HepG2 (cell line): ENCODE measurements at regions not wholly inside any gene's neighbourhood (a gene's known extent, or its start where the extent isn't known, plus 50 kb on each side); places are given as distances from the start of the nearest gene placed in this dataset.

ENCODE experiments used
- ATAC-seq: fragments of 200-7000 bp; cut with Tn5 transposase; 3 replicates; pipeline ENCODE4 v1.9.1; 2020; ENCODE audit warnings: mild to moderate bottlenecking, moderate library complexity
- BruUV-seq: library from RNA; stranded (reverse); fragments of 400-500 nt; replicated peaks from 2 replicates; lab custom pipeline; 2021; lab: Mats Ljungman, UMichigan
- CTCF ChIA-PET: fragments of 300-600 bp; formaldehyde crosslinking; extraction: SDS; loops from one replicate; lab custom pipeline; 2021; ENCODE audit warnings: low total read pairs, inconsistent platforms, low intra/inter-chr PET ratio; lab: Yijun Ruan, JAX
- POLR2A ChIA-PET: fragments of 350-600 bp; sonication (Branson Sonifier 250); formaldehyde crosslinking; loops from one replicate; lab custom pipeline; 2020; ENCODE audit warnings: antibody characterized with exemption, inconsistent platforms; lab: Yijun Ruan, JAX
- DNase-seq: peaks from one replicate; pipeline ENCODE4 v3.0.0-alpha.2; 2015; ENCODE audit warnings: low spot score
- FAIRE-seq: peaks from 3 replicates; lab custom pipeline; 2011; peaks lifted over from hg19 to GRCh38; lab: Jason Lieb, UNC
- H2AFZ ChIP-seq: one replicate; pipeline ENCODE4 v1.6.1; 2011; ENCODE audit warnings: low read length, inconsistent platforms
- H3K27ac ChIP-seq: fragments of 300-600 bp; 3 replicates; pipeline ENCODE4 v1.8.0; 2011; ENCODE audit warnings: mixed run types, mild to moderate bottlenecking, mixed read lengths, low read length, inconsistent platforms; ENCODE audit not compliant: insufficient read depth; ENCODE audit errors: extremely low read length
- H3K27me3 ChIP-seq, 2 experiments: fragments of 200-600 bp in 1 of 2; 2 replicates in 1 of 2; 3 replicates in 1 of 2; pipeline versions ENCODE4 v1.6.0 to v1.8.0; 2011; ENCODE audit warnings: low read length in 2 of 2, mild to moderate bottlenecking in 2 of 2, moderate library complexity in 2 of 2, inconsistent platforms in 1 of 2; ENCODE audit not compliant: insufficient read depth in 2 of 2, control insufficient read depth in 1 of 2
- H3K36me3 ChIP-seq, 2 experiments: fragments of 200-600 bp in 1 of 2; replicated peaks in 1 of 2; 2 replicates in 1 of 2; 3 replicates in 1 of 2; pipeline versions ENCODE4 v1.5.1 to v1.8.0; 2011; ENCODE audit warnings: low read length in 2 of 2, inconsistent platforms in 1 of 2; ENCODE audit not compliant: insufficient read depth in 2 of 2, control insufficient read depth in 1 of 2
- H3K4me1 ChIP-seq: 2 replicates; pipeline ENCODE4 v1.5.1; 2012; ENCODE audit warnings: low read length, inconsistent platforms; ENCODE audit not compliant: insufficient read depth
- H3K4me2 ChIP-seq: 2 replicates; pipeline ENCODE4 v1.6.0; 2011; ENCODE audit warnings: low read depth, low read length, inconsistent platforms
- H3K4me3 ChIP-seq, 3 experiments: fragments of 200-600 bp in 1 of 3; sonication (generic), shearing (Covaris generic) in 1 of 3; replicated peaks in 1 of 3; 2 replicates each; pipeline ENCODE4 v1.5.1; 2011 to 2016; ENCODE audit warnings: low read length in 3 of 3, inconsistent platforms in 2 of 3, low read depth in 2 of 3, mild to moderate bottlenecking in 2 of 3, control low read depth in 1 of 3, mixed read lengths in 1 of 3; ENCODE audit not compliant: insufficient read depth in 1 of 3
- H3K79me2 ChIP-seq: one replicate; pipeline ENCODE4 v1.6.1; 2011; ENCODE audit warnings: low read length, inconsistent platforms; ENCODE audit not compliant: insufficient read depth
- H3K9ac ChIP-seq: 2 replicates; pipeline ENCODE4 v1.6.0; 2011; ENCODE audit warnings: mild to moderate bottlenecking, low read depth, low read length, inconsistent platforms; ENCODE audit not compliant: insufficient read depth
- H3K9me3 ChIP-seq: 2 replicates; pipeline ENCODE4 v1.5.1; 2012; ENCODE audit warnings: mild to moderate bottlenecking, low read length
- H4K20me1 ChIP-seq: 2 replicates; pipeline ENCODE4 v1.6.0; 2011; ENCODE audit warnings: inconsistent platforms, mild to moderate bottlenecking, low read length, moderate library complexity; ENCODE audit not compliant: insufficient read depth
- DNMT1 ChIP-seq: sonication (generic); formaldehyde crosslinking; IDR thresholded peaks from 2 replicates; pipeline ENCODE4 v1.5.1; 2020; ENCODE audit warnings: mild to moderate bottlenecking, missing genetic modification reagents
- GATAD1 ChIP-seq: IDR thresholded peaks from 2 replicates; pipeline ENCODE4 v1.6.1; 2016; ENCODE audit warnings: missing genetic modification reagents, missing compliant biosample characterization
- KDM6A ChIP-seq: IDR thresholded peaks from 2 replicates; pipeline ENCODE4 v1.6.1; 2016; ENCODE audit warnings: low read depth
- PAF1 ChIP-seq: IDR thresholded peaks from 2 replicates; pipeline ENCODE4 v1.6.1; 2016; ENCODE audit warnings: missing genetic modification reagents, missing compliant biosample characterization
- SP140L ChIP-seq: sonication (generic); formaldehyde crosslinking; IDR thresholded peaks from 2 replicates; pipeline ENCODE4 v1.4.0; 2020; ENCODE audit warnings: missing genetic modification reagents, borderline replicate concordance
- TCF12 ChIP-seq, 2 experiments: fragments of 450-650 bp in 1 of 2; sonication (generic) in 1 of 2; formaldehyde crosslinking in 1 of 2; IDR thresholded peaks; 2 replicates each; pipeline versions ENCODE4 v1.6.1 to v1.8.0; 2017 to 2022; ENCODE audit warnings: antibody characterized with exemption in 1 of 2, mild to moderate bottlenecking in 1 of 2, missing genetic modification reagents in 1 of 2, moderate library complexity in 1 of 2
- TOE1 ChIP-seq: sonication (generic); formaldehyde crosslinking; IDR thresholded peaks from 2 replicates; pipeline ENCODE4 v1.4.0; 2020; ENCODE audit warnings: mild to moderate bottlenecking, missing genetic modification reagents
- UBTF ChIP-seq: sonication (generic); formaldehyde crosslinking; IDR thresholded peaks from 2 replicates; pipeline ENCODE4 v1.4.0; 2020; ENCODE audit warnings: mild to moderate bottlenecking, missing genetic modification reagents
- XBP1 ChIP-seq: sonication (generic); formaldehyde crosslinking; IDR thresholded peaks from 2 replicates; pipeline ENCODE4 v1.5.0; 2020; ENCODE audit warnings: missing genetic modification reagents
- ZBTB21 ChIP-seq: sonication (generic); formaldehyde crosslinking; IDR thresholded peaks from 2 replicates; pipeline ENCODE4 v1.4.0; 2020; ENCODE audit warnings: missing genetic modification reagents
- ZBTB38 ChIP-seq: sonication (generic); formaldehyde crosslinking; IDR thresholded peaks from 2 replicates; pipeline ENCODE4 v1.5.1; 2020; ENCODE audit warnings: mild to moderate bottlenecking, missing genetic modification reagents
- ZBTB42 ChIP-seq: sonication (generic); formaldehyde crosslinking; IDR thresholded peaks from 2 replicates; pipeline ENCODE4 v1.5.0; 2020; ENCODE audit warnings: mild to moderate bottlenecking, missing genetic modification reagents
- ZHX2 ChIP-seq, 2 experiments: sonication (generic) in 1 of 2; formaldehyde crosslinking in 1 of 2; IDR thresholded peaks; 2 replicates each; pipeline versions ENCODE4 v1.6.1 to v1.9.0; 2014 to 2022; ENCODE audit warnings: antibody characterized with exemption in 1 of 2, borderline replicate concordance in 1 of 2, inconsistent platforms in 1 of 2, low read depth in 1 of 2, missing genetic modification reagents in 1 of 2
- ZNF441 ChIP-seq: sonication (generic); formaldehyde crosslinking; IDR thresholded peaks from 2 replicates; pipeline ENCODE4 v1.7.0; 2021; ENCODE audit warnings: missing genetic modification reagents, borderline replicate concordance
- ZNF552 ChIP-seq: sonication (generic); formaldehyde crosslinking; IDR thresholded peaks from 2 replicates; pipeline ENCODE4 v1.9.0; 2022; ENCODE audit warnings: missing genetic modification reagents, mild to moderate bottlenecking, borderline replicate concordance
- ZSCAN25 ChIP-seq: sonication (generic); formaldehyde crosslinking; IDR thresholded peaks from 2 replicates; pipeline ENCODE4 v1.8.0; 2022; ENCODE audit warnings: mild to moderate bottlenecking, missing genetic modification reagents
- in situ Hi-C: cut with HindIII; loops from 2 replicates; pipeline ENCODE4 v1.10.0; 2017; ENCODE audit warnings: low pct_unique_long_range_greater_than_20kb; ENCODE audit not compliant: extremely low pct_ligation_motif_present
- intact Hi-C: fragments of 100-400 bp; cut with micrococcal nuclease; formaldehyde crosslinking; loops from one replicate; pipeline ENCODE4 v1.10.0; 2022; ENCODE audit not compliant: unreplicated experiment

- H3K4me3 ChIP-seq: no peak overlapping the region
- H3K27me3 ChIP-seq: no peaks in the 10 kb centered on the region
- H3K9me3 ChIP-seq: no peaks in the 10 kb centered on the region
- no peak for ATAC-seq
- ChIA-PET CTCF (no interaction called here), POLR2A (no interaction called here)
- no peaks in the 10 kb centered on the region for H4K20me1 ChIP-seq
- H3K27ac ChIP-seq: no peak overlapping the region
- no peaks in the 10 kb centered on the region for H3K4me1 ChIP-seq
- no peak overlapping the region for H3K9ac ChIP-seq
- in situ Hi-C loops: no loop called here
- no peak for DNase-seq
- BruUV-seq: no TSS peak
- FAIRE-seq: no peak
- no peak overlapping the region for H3K4me2 ChIP-seq
- no peaks in the 10 kb centered on the region for H3K79me2 ChIP-seq
- no peaks in the 10 kb centered on the region for H3K36me3 ChIP-seq
- no peak overlapping the region for H2AFZ ChIP-seq
- intact Hi-C loops: no loop called here
- TF ChIP-seq ZNF441 (CRISPR knock-in tag): no peak
- no peak for TF ChIP-seq ZNF552 (CRISPR knock-in tag)
- TF ChIP-seq GATAD1: no peak
- no peak for TF ChIP-seq SP140L (CRISPR knock-in tag)
- no peak for TF ChIP-seq TOE1 (CRISPR knock-in tag)
- no peak for TF ChIP-seq ZHX2 (IDR thresholded peaks at IDR 0.05; ENCODE audit: low read depth)
- no peak for TF ChIP-seq ZHX2 (CRISPR knock-in tag; IDR thresholded peaks at IDR 0.05; ENCODE audit: borderline replicate concordance)
- TF ChIP-seq ZBTB38 (CRISPR knock-in tag): no peak
- TF ChIP-seq ZBTB21 (CRISPR knock-in tag): no peak
- no peak for TF ChIP-seq UBTF
- no peak for TF ChIP-seq DNMT1
- no peak for TF ChIP-seq XBP1 (CRISPR knock-in tag)
- no peak for TF ChIP-seq ZBTB42
- TF ChIP-seq PAF1 (CRISPR knock-in tag): no peak
- TF ChIP-seq TCF12 (IDR thresholded peaks at IDR 0.05): no peak
- TF ChIP-seq TCF12 (CRISPR knock-in tag; IDR thresholded peaks at IDR 0.05): no peak
- TF ChIP-seq KDM6A (CRISPR knock-in tag): no peak
- no peak for TF ChIP-seq ZSCAN25
Observed at GRCh38 chr11:95660038-95660437, 129.5 kb downstream of the FAM76B start.
